Pancreas (tissue), 10 donors: ENCODE measurements at regions not wholly inside any gene's neighbourhood (a gene's known extent, or its start where the extent isn't known, plus 50 kb on each side); places are given as distances from the start of the nearest gene placed in this dataset.
"Not testable (repeated sequence)": the region's sequence is repeated elsewhere in the genome, so short reads cannot be mapped to it uniquely, and the experiment has no call there.

Experiments
- ATAC-seq, 4 donors: fragments of 200-7000 bp; cut with Tn5 transposase; one replicate each; pipeline versions ENCODE4 v1.8.0 to v1.9.1; 2020; ENCODE audit warnings: mild to moderate bottlenecking in 4 of 4, moderate library complexity in 4 of 4
- DNase-seq, 6 donors: peaks; one replicate each; pipeline ENCODE4 v3.0.0-alpha.2; 2020
- FAIRE-seq: peaks from 2 replicates; lab custom pipeline; 2012; peaks lifted over from hg19 to GRCh38; lab: Jason Lieb, UNC
- H3K27ac ChIP-seq, 4 donors: fragments of 200-600 bp; sonication (generic); 1 replicate in 3 of 4; 2 replicates in 1 of 4; pipeline versions ENCODE4 v1.5.0 to v1.8.0; 2020
- H3K27me3 ChIP-seq, 4 donors: fragments of 200-600 bp; one replicate each; pipeline ENCODE4 v1.8.0; 2021
- H3K36me3 ChIP-seq, 3 donors: fragments of 200-600 bp; sonication (generic) in 1 of 3; one replicate each; pipeline versions ENCODE4 v1.5.0 to v1.8.0; 2020 to 2021
- H3K4me1 ChIP-seq, 3 donors: fragments of 200-600 bp; one replicate each; pipeline ENCODE4 v1.8.0; 2021
- H3K4me3 ChIP-seq, 4 donors: fragments of 200-600 bp; sonication (generic) in 2 of 4; one replicate each; pipeline versions ENCODE4 v1.5.0 to v1.8.0; 2020 to 2021
- H3K9me3 ChIP-seq, 4 donors: fragments of 200-600 bp; one replicate each; pipeline ENCODE4 v1.8.0; 2021
- CTCF ChIP-seq, 4 donors: fragments of 200-600 bp; sonication (generic) in 3 of 4; IDR thresholded peaks; one replicate each; pipeline versions ENCODE4 v1.5.0 to v1.8.0; 2021; ENCODE audit warnings: antibody characterized with exemption in 4 of 4
- WGBS, 2 donors: extraction: QIAGEN DNeasy Blood & Tissue Kit; methylation state at CpG; one replicate each; pipeline ENCODE4 v1.1.7; 2013; 5-methylcytosine and 5-hydroxymethylcytosine counted together
- intact Hi-C, 3 donors: fragments of 100-400 bp; cut with DNase I; formaldehyde crosslinking; loops; one replicate each; pipeline versions ENCODE4 v1.11.1 to v1.14.2; 2022
- donor health status: healthy with polysubstance abuse.
- donor health status: DM: no; HTN: no; CAD: no; lungs with moderate emphysema.
- donor health status: DM: no; HTN: no; CAD: no.
- donor health status: control.
- donor health status: control.
- donor health status: Bipolar disorder and iron deficiency.
- donor health status: DM: yes; HTN: yes; CAD: no.
- donor health status: DM: no; HTN: no; CAD: no.
- donor health status: DM: no; HTN: no; CAD: no.
- donor health status: DM: yes; HTN: yes; CAD: no.

GRCh38 chr11:69914286-69915150 is 95.3 kb upstream of the FGF3 start:
- H3K27me3 ChIP-seq = no peaks in the 10 kb centered on the region
- ATAC-seq (no peak), FAIRE-seq (no peak), DNase-seq (peak in 1 of 6 donors; percentile 53)
- H3K9me3 ChIP-seq = no peaks in the 10 kb centered on the region
- TF ChIP-seq CTCF (IDR thresholded peaks at IDR 0.05) = no peak
- no peaks in the 10 kb centered on the region for H3K4me1 ChIP-seq
- WGBS, 2 donors = 52 to 57% methylated on average over 18 of the region's 18 CpGs
- H3K4me3 ChIP-seq = no peak overlapping the region
- H3K27ac ChIP-seq = peak overlapping the region in 3 of 4 donors; percentile 78 to 86 (median 83)
- H3K36me3 ChIP-seq = no peaks in the 10 kb centered on the region
- intact Hi-C loops = no loop called here

GRCh38 chr11:69915151-69915500 is 95.9 kb upstream of the FGF3 start:
- intact Hi-C loops = no loop called here
- Histone ChIP-seq H3K9me3 (no peaks in the 10 kb centered on the region), H3K4me3 (no peak overlapping the region), H3K27ac (peak overlapping the region; percentile 64 to 86 (median 80)), H3K27me3 (no peaks in the 10 kb centered on the region), H3K36me3 (no peaks in the 10 kb centered on the region), H3K4me1 (no peaks in the 10 kb centered on the region)
- 32% methylated on average over 6 of the region's 6 CpGs for WGBS, 2 donors
- no peak for DNase-seq
- no peak for TF ChIP-seq CTCF (IDR thresholded peaks at IDR 0.05)
- peak in 1 of 4 donors; percentile 8 for ATAC-seq
- FAIRE-seq = no peak

GRCh38 chr11:69915501-69916250 is 96.5 kb upstream of the FGF3 start:
- Histone ChIP-seq H3K36me3 (no peaks in the 10 kb centered on the region), H3K9me3 (no peaks in the 10 kb centered on the region), H3K27ac (peak overlapping the region; percentile 64 to 86 (median 80)), H3K27me3 (no peaks in the 10 kb centered on the region), H3K4me1 (no peaks in the 10 kb centered on the region), H3K4me3 (no peak overlapping the region)
- intact Hi-C loops = no loop called here
- DNase-seq (peak; percentile 65 to 90 (median 84)), FAIRE-seq (no peak), ATAC-seq (peak; percentile 50 to 70 (median 66))
- WGBS, 2 donors = 14 to 16% methylated on average over 18 of the region's 18 CpGs
- TF ChIP-seq CTCF (IDR thresholded peaks at IDR 0.05) = peak; percentile 74 to 88 (median 78)

GRCh38 chr11:69916251-69916649 is 97.0 kb upstream of the FGF3 start:
- intact Hi-C loops, FAIRE-seq, H3K4me1 ChIP-seq, H3K4me3 ChIP-seq, H3K9me3 ChIP-seq, H3K36me3 ChIP-seq, H3K27me3 ChIP-seq, ATAC-seq: not testable (repeated sequence)
- 30 to 41% methylated on average over 8 of the region's 8 CpGs for WGBS, 2 donors
- peak in 1 of 6 donors; percentile 24 for DNase-seq
- H3K27ac ChIP-seq = peak overlapping the region; percentile 64 to 86 (median 80)

- peak overlapping the region in 1 of 4 donors; percentile 83 for H3K27ac ChIP-seq
- H3K4me3 ChIP-seq = no peak overlapping the region
- no peak for TF ChIP-seq CTCF (IDR thresholded peaks at IDR 0.05)
- ATAC-seq (no peak), DNase-seq (no peak), FAIRE-seq (no peak)
- intact Hi-C loops = no loop called here
- no peaks in the 10 kb centered on the region for H3K36me3 ChIP-seq
- H3K27me3 ChIP-seq = no peaks in the 10 kb centered on the region
- H3K9me3 ChIP-seq = no peaks in the 10 kb centered on the region
- 45% methylated on average over 2 of the region's 2 CpGs; no CpG with 5 or more reads in 1 of the 2 donors for WGBS, 2 donors
- no peaks in the 10 kb centered on the region for H3K4me1 ChIP-seq
Observed at GRCh38 chr11:69916806-69917387, 97.7 kb upstream of the FGF3 start.
